GM20431 (cell line): ENCODE measurements at regions not wholly inside any gene's neighbourhood (a gene's known extent, or its start where the extent isn't known, plus 50 kb on each side); places are given as distances from the start of the nearest gene placed in this dataset.

Source experiments
- in situ Hi-C: fragments of 300-500 bp; cut with MseI, MboI; formaldehyde crosslinking; loops from one replicate; pipeline ENCODE4 v1.15.0; 2020; ENCODE audit warnings: low sequenced_read_pairs; ENCODE audit not compliant: unreplicated experiment

DNA sequence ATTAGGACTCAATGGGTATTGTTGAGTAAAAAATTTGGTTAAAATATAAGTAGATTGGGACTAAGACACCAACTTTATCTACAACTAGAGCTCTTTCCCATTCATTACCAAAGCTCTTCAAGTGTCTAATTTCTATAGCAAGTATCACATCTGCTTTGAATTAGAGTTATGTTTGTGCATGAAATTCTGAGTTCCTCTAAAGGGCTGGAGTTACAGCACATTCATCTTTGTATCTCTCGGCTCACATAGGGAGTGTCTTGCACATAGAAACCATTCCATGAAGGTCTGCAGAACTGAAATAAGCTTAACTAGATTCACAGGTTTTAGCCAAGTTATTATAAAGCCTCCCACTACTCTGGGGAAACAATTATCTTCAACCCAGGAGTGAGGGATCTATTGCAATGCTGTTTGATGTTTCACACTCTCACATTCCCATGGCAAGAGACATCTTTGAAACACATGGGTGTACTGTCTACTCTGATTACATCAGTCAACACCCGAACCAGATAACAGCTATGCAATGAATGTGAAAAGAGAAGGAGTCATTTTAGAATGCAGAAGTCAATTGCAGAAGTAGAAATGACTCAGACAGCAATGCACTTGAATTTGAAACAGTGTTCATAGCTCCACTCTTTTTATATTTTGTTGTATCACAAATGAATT lies 93.1 kb upstream of the KBTBD8 start:
- in situ Hi-C loops, result no loop called here

DNA sequence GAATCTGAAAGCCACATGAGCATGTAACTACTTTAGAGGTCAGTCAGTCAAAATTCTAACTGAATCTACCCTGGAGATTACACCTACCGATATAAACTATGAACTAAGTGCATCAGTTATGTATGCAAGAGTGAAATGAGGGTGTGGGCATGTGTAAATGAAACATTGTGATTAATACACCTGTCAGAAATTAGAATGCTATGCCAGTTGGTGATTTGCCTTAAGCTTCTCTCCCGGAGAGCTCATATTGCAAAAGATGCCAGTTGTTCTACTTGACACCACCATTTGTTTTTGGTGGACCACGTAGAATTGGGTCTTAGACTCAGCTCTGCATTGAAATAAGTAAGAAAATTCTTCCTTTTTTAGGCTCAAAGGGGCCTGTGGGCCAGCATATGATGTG lies 91.0 kb upstream of the KBTBD8 start:
- in situ Hi-C loops, result no loop called here

DNA sequence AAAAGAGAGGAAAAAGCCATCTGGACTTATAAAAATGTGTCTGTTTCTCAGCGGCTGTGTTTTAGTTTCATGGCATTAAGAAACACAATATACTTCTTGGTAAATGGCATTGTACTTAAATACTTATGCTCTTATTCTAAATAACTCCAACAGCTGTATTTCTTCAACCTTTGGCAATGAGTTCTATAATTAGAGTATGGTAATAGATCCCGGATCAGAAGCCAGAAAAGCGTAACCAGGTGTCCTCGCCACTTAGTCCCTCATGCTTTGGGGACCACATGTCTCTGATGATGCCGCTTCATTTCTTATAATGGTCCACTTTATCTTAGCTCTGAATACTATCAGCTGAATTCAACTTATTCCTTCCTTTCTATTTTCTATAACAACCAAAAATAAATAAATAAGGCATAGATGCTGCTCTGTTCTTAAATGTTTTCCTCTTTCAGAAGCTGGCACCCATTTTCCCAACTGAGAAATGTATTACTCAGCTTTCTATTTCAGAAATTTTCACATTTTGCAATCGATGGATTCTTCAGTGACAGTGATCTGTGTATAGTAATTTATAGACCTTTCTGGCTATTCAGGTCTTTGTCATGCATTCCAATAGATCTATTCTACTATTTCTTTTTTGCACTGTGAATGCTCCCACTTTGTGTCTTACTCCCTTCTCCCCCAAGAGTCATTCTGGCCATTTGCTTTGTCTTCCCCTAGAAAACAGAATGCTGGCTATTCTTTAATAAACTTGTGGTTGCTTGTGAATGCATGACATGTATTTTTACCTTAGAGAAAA lies 87.6 kb upstream of the KBTBD8 start:
- in situ Hi-C loops, result no loop called here

DNA sequence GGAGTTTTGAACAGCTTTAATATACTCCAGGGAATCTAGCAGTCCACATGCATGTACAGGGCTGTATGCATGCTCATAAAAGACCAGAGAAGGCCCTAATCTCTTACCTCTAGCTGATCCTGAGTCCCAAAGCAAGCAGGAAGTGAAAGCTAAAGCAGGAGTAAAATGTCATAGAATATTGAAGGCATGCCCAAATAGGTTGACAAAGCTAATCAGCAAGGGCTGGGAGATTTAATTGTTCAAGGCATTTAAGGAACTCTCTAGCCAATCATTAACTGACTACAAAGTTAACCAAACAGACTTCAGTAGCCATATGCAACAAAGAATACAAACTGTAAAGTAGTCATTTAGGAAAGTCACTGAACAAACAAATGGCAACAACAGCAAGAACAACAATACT lies 85.8 kb upstream of the KBTBD8 start:
- in situ Hi-C loops, result no loop called here

DNA sequence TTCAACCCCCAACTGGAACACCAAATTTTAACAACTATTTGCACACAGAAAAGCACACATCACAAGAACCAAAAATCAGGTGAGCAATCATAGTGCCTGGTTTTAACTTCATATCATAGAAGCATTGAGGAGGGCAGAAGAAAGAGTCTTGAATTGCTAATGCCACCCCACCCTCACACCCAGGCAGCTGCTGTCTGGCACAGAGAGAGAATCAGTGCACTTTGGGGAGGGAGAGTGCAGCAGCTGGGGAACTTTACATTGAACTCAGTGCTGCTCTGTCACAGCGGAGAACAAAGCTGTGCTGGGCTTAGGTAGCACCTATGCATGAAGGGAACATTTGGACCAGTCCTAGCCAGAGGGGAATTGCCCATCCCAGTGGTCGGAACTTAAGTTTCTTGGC lies 76.0 kb upstream of the KBTBD8 start:
- in situ Hi-C loops, result no loop called here

DNA sequence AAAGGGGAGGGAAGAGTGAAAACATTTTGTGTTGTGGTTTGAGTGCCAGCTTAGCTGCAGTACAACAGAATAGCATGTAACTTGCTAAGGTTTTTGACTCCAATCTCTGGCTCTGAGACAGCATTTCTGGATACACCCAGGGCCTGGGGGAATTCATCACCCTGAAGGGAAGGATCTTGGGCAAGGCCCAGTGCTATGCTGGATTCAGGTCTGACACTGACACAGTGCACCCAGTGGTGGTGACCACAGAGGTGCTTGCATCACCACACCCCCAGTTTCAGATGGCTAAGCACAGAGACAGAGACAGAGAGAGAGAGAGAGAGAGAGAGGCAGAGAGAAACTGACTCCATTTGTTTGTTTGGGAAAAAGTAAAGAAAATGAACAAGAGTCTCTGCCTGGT lies 74.1 kb upstream of the KBTBD8 start:
- in situ Hi-C loops, result no loop called here

DNA sequence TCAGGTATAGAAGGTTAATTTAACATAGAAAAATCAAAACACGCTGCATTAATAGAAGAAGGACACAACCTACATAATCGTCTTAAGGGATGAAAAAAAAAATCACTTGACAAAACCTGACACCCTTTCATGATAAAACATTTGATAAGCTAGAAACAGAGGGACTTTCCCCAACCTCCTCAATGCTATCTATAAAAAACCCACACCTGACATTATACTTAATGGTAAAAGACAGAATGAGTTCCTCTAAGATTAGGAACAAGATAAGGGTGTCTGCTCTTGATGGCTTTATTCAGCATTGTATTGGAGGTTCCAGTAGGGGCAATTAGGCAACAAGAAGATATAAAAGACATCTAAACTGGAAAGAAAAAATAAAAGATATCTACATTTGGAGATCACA lies 69.9 kb upstream of the KBTBD8 start:
- in situ Hi-C loops, result loop anchor here (25.0 kb wide), 1 partner anchor 1959 kb away; no protein-coding TSS in a partner anchor

DNA sequence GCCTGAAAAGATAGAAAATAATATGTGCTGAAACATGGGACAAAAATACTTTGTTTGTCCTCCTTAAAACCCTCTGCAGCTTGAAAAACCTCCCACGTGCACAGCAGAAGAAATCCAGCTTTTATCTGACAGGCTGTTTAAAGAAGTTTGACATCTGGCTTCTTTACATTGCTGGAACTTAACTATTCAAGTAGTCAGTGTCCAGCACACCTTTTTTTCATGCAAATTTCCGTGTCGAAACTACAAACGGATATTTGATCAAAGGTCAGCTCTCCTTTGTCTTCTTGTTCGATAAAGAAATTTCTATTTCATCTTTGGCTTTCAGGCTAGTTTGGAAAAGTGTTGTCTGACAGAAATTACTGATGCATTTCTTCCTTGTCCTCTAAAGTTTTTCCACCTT lies 66.8 kb upstream of the KBTBD8 start:
- in situ Hi-C loops, result loop anchor here (25.0 kb wide), 1 partner anchor 1956 kb away; no protein-coding TSS in a partner anchor

DNA sequence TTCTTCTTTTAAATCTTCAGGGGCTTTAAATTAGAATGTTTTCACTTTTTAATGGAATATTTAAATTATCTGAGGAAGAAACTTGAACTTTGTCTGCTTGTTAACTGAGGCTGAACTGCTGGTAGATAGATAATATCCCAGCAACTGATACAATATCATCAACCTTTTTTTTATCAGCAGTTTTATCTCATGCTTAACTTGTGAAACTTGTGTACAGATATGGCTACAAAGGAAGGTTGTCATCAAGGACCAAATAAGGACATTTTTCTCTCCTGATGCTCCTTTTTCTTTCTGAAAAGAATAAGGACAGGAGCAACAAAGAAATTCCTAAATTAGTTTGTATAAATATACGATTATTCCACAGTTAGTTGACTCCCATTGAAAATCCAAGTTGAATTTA lies 66.4 kb upstream of the KBTBD8 start:
- in situ Hi-C loops, result loop anchor here (25.0 kb wide), 1 partner anchor 1956 kb away; no protein-coding TSS in a partner anchor

DNA sequence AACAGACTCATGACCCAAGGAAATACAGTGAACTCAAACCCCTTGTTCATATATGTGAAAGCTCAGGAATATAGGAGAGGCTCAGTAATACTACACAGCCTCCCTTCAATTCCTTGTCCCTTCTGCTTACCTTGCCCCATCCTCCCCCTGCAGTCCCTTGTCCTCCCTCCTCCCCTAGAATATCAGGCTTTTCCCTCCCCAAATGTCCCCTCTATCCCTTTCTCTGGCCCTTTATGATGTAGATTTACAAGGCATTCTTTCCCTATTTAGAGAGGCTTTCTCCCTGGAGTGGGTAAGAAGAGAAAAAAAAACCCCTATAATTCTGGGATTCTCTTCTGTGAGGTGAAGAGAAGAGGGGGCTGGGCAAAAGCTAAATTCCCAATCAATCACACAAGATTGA lies 64.9 kb upstream of the KBTBD8 start:
- in situ Hi-C loops, result loop anchor here (25.0 kb wide), 1 partner anchor 1954 kb away; no protein-coding TSS in a partner anchor

DNA sequence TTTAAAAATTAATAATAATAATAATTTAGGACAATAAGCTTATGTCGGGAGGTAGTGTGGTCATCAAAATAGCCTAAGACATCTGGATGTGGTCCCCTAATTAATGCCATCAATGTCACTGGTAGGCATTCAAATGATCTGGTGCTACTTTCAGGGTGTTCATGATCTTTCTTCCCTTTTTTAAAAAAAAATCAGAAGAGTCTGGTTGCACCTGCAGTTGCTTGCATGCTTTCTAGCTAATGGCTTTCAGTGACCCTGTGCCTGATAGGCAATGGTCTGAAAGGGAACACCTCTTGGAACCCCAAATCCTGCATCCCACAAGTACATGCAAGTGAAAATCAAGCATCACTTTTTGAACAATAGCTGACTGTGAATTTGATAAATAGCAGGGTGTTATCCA lies 64.1 kb upstream of the KBTBD8 start:
- in situ Hi-C loops, result loop anchor here (25.0 kb wide), 1 partner anchor 1953 kb away; no protein-coding TSS in a partner anchor

DNA sequence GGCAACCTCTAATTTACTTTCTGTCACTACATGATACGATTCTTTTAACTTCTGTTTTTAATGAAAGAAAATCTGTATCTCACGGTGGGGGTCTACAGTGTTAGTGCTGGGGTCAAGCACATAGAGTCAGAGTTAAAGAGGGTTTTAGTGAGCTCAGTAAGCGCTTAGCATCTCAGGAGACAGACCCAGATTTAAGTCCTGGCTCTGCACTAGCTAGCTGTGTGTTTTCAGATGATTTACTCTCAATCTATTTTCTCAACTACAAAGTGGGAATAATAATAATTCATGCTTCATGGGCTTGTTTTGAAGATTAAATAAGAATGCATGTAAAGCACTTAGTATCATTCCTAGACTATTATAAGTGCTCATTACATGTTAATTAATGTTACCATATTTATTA lies 63.4 kb upstream of the KBTBD8 start:
- in situ Hi-C loops, result loop anchor here (25.0 kb wide), 1 partner anchor 1953 kb away; no protein-coding TSS in a partner anchor

DNA sequence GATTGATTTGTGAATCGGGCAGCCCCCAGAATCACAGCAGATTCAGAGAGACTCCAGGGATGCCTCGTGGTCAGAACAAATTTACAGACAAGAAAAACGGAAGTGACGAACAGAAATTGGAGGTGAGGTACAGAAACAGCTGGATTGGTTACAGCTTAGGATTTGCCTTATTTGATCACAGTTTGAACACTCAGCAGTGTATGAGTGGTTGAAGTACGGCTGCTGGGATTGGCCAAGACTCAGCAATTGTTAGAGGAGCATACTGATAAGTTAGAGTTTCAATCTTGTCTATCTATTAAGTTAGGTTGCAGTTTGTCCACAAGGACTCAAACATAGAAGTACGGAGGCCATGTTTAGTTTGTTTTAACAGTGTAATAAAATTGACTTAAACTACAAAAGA lies 61.1 kb upstream of the KBTBD8 start:
- in situ Hi-C loops, result loop anchor here (25.0 kb wide), 1 partner anchor 1950 kb away; no protein-coding TSS in a partner anchor

DNA sequence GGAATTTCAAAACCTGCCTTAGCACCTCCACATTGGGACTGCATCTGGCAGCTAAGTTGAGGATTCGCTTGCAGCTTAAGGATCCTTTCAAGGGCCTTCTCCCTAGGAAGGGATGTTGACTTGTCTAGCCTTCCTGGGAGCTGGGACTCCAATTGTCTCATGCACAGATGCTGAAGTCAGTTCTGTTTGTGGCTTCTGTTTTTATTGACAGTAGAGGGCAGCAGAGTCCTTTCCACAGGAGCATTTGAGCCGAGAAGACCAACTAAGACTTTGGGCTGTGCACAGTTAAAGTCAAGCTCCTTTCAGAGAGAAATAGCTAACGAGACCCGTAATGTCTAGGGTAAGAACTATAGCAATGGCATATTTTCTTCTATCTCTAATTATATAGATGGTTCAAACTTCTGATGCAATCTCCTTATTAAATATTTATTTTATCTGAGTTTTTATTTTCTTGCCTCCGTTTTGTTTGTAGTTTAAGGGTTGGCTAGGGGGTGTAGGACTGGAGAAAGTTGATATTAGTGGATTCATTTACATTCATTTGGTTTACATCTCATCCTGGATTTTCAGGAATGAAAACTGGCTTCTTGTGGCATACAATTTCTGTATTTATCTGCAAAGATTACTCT lies 59.7 kb upstream of the KBTBD8 start:
- in situ Hi-C loops, result loop anchor here (25.0 kb wide), 1 partner anchor 1949 kb away; no protein-coding TSS in a partner anchor

DNA sequence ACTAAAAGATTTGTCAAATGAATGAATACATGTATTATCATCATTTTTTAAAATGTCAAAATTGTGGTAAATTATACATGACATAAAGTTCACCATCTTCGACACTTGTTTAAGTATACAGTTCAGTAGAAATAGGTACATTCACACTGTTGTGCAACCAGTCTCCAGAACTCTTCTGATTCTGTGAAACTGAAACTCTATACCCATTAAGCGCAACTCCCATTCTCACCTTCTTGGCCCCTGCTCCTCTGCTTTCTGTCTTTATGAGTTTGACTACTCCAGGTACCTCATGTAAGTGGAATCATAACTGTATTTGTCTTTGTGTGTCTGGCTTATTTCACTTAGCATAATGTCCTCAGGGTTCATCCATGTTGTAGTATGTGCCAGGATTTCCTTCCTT lies 50.1 kb upstream of the KBTBD8 start:
- in situ Hi-C loops, result loop anchor here (25.0 kb wide), 1 partner anchor 1939 kb away; no protein-coding TSS in a partner anchor
